Jurkat, Clone E6-1 (cell line): ENCODE measurements at regions not wholly inside any gene's neighbourhood (a gene's known extent, or its start where the extent isn't known, plus 50 kb on each side); places are given as distances from the start of the nearest gene placed in this dataset.
A peak's percentile ranks its signal among the peaks of the same experiment; 100 is the strongest.

Source experiments
- DNase-seq: peaks from one replicate; pipeline ENCODE4 v3.0.0-alpha.2; 2011; ENCODE audit warnings: low read depth, low spot score
- H3K4me3 ChIP-seq: 2 replicates; pipeline ENCODE4 v1.5.1; 2011; ENCODE audit warnings: mild to moderate bottlenecking, low read length, control low read depth, moderate library complexity

- H3K4me3 ChIP-seq: no peak overlapping the region
- DNase-seq: no peak
These were observed 1508.5 kb upstream of the FLRT2 start for GRCh38 chr14:84021433-84021832.

- DNase-seq: no peak
- no peak overlapping the region for H3K4me3 ChIP-seq
These were observed 1505.6 kb upstream of the FLRT2 start for GRCh38 chr14:84024231-84024820.

DNA sequence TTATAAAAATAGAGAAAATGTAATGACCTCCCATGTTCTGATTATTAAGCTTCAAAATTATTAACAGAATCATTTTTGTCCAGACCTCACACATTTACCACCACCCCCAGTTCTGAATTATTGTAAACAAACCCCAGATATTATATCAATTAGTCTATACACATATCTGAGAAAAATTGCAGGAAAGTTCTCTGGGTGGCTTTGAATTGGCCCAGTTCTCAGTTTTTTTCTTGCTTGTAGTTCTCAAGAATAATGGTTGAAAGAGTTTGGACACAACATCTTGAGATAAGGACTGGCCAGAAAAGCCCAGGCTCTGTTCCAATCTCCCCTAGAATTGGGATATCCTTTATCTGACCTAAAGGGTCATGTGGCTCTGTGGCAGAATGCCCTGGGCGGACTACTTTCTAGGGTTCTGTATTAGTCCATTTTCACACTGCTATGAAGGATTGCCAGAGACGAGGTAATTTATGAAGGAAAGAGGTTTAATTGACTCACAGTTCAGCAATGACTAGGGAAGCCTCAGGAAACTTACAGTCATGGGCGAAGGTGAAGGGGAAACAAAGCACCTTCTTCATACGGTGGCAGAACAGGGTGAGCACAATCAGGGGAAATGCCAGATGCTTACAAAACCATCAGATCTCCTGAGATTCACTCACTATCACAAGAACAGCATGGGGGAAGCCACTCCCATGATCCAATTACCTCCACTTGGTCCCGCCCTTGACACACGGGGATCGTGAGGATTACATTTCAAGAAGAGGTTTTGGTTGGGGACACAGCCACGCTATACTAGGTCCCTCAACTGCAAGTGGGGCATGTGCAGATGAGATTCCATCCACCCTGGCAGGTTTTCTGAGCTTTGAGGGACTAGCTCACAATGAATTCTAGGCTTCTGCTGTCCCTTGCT lies 1504.6 kb upstream of the FLRT2 start:
- DNase-seq: no peak
- H3K4me3 ChIP-seq: no peak overlapping the region

- H3K4me3 ChIP-seq: no peak overlapping the region
- no peak for DNase-seq
These were observed 1502.6 kb upstream of the FLRT2 start for GRCh38 chr14:84027351-84027750.

DNA sequence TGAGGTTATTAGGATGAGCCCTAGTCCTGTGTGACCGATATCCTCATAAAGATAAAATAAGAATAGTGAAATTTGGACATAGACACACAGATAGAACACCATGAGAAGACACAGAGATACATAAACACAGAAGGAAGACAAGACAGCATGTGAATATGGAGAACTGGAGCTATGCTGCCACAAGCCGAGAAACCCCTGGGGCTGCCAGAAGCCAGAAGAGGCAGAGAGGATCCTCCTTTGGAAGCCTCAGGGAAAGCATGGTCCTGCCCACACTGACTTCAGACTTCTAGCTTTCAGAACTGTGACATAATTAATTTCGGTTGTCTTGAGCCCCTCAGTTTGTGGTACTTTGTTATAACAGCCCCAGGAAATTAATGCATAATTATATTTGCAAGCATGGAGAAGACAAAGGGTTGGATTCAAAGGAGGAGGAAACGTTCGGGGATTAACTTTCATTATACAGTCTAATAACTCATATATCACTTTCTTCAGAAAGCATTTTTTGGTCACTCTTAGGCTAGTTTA lies 1501.8 kb upstream of the FLRT2 start:
- no peak for DNase-seq
- H3K4me3 ChIP-seq: no peak overlapping the region

- DNase-seq: no peak
- no peak overlapping the region for H3K4me3 ChIP-seq
These were observed 1500.7 kb upstream of the FLRT2 start for GRCh38 chr14:84029246-84029645.

GRCh38 chr14:84029720-84030119 lies 1500.2 kb upstream of the FLRT2 start:
- DNase-seq: no peak
- no peak overlapping the region for H3K4me3 ChIP-seq

- DNase-seq: peak; percentile 38
- no peak overlapping the region for H3K4me3 ChIP-seq
These were observed 1493.1 kb upstream of the FLRT2 start for GRCh38 chr14:84036840-84037239.

- H3K4me3 ChIP-seq: no peak overlapping the region
- DNase-seq: no peak
These were observed 1492.4 kb upstream of the FLRT2 start for GRCh38 chr14:84037593-84037992.

GRCh38 chr14:84040101-84040500 lies 1489.8 kb upstream of the FLRT2 start:
- no peak for DNase-seq
- H3K4me3 ChIP-seq: no peak overlapping the region

DNA sequence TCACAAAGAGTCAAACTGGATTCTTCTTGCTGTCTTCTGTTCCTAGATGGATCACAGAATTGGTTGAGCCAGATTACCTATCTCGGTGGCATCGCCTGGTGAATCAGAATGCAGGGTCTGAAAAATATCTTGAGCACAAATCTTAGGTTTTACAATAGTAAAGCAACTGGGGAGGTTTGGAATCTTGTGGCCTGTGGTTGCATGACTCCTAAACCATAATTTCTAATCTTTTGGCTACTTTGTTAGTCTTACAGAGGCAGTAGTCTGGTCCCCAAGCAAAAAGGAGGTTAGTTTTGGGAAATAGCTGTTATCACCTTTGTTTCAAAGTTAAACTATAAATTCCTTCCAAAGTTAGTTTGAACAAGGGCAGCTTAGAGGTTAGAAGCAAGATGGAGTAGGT lies 1488.5 kb upstream of the FLRT2 start:
- no peak for DNase-seq
- H3K4me3 ChIP-seq: no peak overlapping the region

DNA sequence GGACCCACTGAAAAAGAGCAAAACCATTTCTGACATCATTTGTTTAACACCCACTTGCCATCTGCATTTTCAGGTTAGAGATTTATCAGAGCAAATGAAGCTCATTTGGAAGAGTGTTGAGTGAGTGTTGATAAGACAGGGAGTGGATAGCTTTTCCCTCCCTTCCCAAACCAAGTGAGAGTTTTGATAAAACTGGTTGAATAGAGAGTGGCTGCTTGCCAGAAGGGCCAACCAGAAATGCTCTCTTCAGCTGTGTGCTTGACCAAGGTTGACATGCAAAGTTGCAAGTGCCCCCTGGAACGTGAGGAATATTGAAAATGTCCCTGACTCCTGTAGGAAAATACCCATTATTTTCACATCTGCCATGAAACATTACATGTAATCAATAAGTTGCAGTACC lies 1487.0 kb upstream of the FLRT2 start:
- no peak for DNase-seq
- H3K4me3 ChIP-seq: no peak overlapping the region

DNA sequence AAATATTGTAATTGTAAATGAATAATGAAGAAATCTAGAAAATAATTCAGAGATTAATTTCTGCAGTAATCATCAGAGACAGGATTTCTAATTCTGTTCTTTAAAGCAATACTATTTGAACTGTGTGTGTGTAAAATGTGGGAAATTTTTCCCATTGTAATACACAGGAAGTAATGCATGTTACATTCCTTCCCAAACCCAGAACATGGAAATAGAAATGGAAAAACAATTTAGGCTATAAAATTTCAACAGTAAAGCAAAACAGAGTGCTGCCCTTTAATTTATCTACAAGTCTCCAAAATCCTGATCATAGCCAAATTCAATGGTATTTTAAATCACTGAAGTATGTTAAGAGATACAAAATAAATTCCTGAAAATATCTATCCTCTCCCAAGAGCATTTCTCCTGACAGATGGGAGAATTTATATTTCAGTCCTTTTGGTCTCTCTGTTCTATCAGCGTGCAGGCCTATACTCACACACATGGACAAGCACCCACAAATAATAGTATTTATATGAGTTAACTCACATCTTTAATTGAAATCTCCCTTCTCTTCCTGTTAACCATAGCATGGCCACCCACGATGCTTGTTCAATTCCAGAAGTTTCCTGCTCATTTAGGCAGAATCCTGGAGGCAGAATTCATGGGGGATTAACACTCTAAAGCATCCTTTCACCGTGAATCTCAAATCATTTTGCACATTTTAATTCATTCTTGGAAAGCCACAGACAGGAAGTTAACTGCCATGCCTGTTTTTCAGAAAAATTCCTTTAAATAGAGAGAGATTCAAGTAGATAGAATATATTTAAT lies 1465.4 kb upstream of the FLRT2 start:
- no peak for DNase-seq
- no peak overlapping the region for H3K4me3 ChIP-seq

DNA sequence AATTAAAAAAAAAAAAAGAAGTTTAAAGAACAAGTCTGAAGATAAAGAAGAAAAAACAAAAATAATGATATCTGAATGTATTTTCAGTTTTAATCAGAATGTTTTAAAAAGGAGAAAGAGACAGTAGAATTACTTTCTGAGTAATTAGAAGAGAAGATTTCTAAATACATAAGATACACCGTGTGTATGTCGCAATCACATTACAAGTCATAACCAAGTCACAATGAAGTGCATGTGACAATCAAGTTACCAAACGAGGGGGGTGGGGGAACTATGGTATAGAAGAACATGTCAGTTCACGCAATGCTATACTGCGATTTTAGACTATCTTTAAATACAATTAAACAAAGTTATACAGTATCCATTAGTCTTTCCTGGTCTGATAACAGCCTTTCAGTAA lies 1464.1 kb upstream of the FLRT2 start:
- H3K4me3 ChIP-seq: no peak overlapping the region
- no peak for DNase-seq

- H3K4me3 ChIP-seq: no peak overlapping the region
- DNase-seq: no peak
These were observed 1461.7 kb upstream of the FLRT2 start for GRCh38 chr14:84068288-84068687.

DNA sequence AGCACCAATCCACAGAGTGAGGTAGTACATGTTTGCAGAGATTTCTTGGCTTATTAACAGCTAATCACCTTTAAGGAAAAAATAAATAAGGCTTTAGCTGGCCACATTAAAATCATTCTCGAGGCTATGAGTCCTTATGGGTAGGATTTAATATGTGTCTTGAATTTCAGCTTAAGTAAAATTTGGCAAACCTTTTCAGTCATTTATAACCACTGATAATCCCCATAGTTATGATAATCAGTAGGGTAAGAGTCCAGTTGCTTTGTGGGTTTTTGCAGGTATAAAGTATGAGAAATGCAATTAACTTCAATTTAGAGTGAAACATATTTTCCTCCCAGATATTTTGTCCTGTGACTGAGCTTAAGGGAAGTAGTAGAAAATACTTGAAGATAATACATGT lies 1458.9 kb upstream of the FLRT2 start:
- no peak for DNase-seq
- no peak overlapping the region for H3K4me3 ChIP-seq

GRCh38 chr14:84074626-84075025 lies 1455.3 kb upstream of the FLRT2 start:
- no peak overlapping the region for H3K4me3 ChIP-seq
- DNase-seq: no peak

DNA sequence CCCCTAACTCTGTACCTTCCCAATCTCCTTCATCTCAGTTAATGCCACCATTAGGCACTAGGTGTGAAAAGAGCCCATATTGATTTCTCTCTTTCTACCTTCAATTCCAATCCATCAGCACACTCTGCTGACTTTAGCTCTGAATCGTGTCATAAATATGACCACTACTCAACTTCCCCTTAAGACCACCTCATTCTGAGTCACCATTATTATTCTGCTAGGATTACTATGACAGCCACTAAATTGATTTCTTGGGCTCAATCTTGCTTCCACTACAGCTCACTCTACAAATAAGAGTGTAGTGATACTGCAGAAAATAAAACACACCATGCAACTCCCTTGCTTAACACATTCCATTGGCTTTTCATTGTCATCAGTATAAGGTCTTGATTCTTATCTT lies 1449.0 kb upstream of the FLRT2 start:
- H3K4me3 ChIP-seq: no peak overlapping the region
- no peak for DNase-seq

- no peak overlapping the region for H3K4me3 ChIP-seq
- no peak for DNase-seq
These were observed 1445.8 kb upstream of the FLRT2 start for GRCh38 chr14:84084056-84084630.
